K562 (cell line): ENCODE measurements at regions not wholly inside any gene's neighbourhood (a gene's known extent, or its start where the extent isn't known, plus 50 kb on each side); places are given as distances from the start of the nearest gene placed in this dataset.

ENCODE experiments used
- ATAC-seq: fragments of 200-7000 bp; cut with Tn5 transposase; 3 replicates; pipeline ENCODE4 v1.9.1; 2020; ENCODE audit warnings: moderate library complexity
- BruUV-seq: library from RNA; stranded (reverse); fragments of 400-500 nt; replicated peaks from 2 replicates; lab custom pipeline; 2021; lab: Mats Ljungman, UMichigan
- CTCF ChIA-PET: fragments of 300-600 bp; formaldehyde crosslinking; extraction: SDS; loops from one replicate; lab custom pipeline; 2021; ENCODE audit warnings: low intra/inter-chr PET ratio; lab: Yijun Ruan, JAX
- POLR2A ChIA-PET: fragments of 300-600, 350-650 bp; sonication (Branson Sonifier 250); formaldehyde crosslinking; extraction: SDS; loops from one replicate; lab custom pipeline; 2021; ENCODE audit warnings: antibody characterized with exemption, inconsistent platforms; lab: Yijun Ruan, JAX
- DNase-seq, 4 experiments: peaks; one replicate each; pipeline versions ENCODE4 v3.0.0 to v3.0.0-alpha.2; 2011 to 2018; ENCODE audit warnings: low spot score in 3 of 4, mixed read lengths in 3 of 4; ENCODE audit errors: extremely low read depth in 1 of 4
- FAIRE-seq: peaks from 2 replicates; lab custom pipeline; 2011; peaks lifted over from hg19 to GRCh38; lab: Jason Lieb, UNC
- H2AFZ ChIP-seq: 2 replicates; pipeline ENCODE4 v1.6.0; 2011; ENCODE audit warnings: low read depth, low read length, control low read depth, inconsistent platforms
- H3K27ac ChIP-seq: fragments of 200-600 bp; 3 replicates; pipeline ENCODE4 v1.8.0; 2011; ENCODE audit warnings: low read depth, mild to moderate bottlenecking, control low read depth, inconsistent platforms, low read length, moderate library complexity, mixed read lengths; ENCODE audit errors: extremely low read depth
- H3K27me3 ChIP-seq, 2 experiments: fragments of 300-600 bp in 1 of 2; 2 replicates in 1 of 2; 3 replicates in 1 of 2; pipeline versions ENCODE4 v1.6.0 to v1.8.0; 2011; ENCODE audit warnings: inconsistent platforms in 2 of 2, low read length in 2 of 2, mild to moderate bottlenecking in 1 of 2, mixed read lengths in 1 of 2, moderate library complexity in 1 of 2; ENCODE audit not compliant: control insufficient read depth in 2 of 2, insufficient read depth in 2 of 2
- H3K36me3 ChIP-seq: fragments of 300-600 bp; 3 replicates; pipeline ENCODE4 v1.8.0; 2011; ENCODE audit warnings: mild to moderate bottlenecking, low read length, inconsistent platforms; ENCODE audit not compliant: control insufficient read depth, insufficient read depth
- H3K4me1 ChIP-seq, 2 experiments: fragments of 200-600 bp in 1 of 2; replicated peaks in 1 of 2; 2 replicates in 1 of 2; 3 replicates in 1 of 2; pipeline versions ENCODE4 v1.5.1 to v1.8.0; 2011; ENCODE audit warnings: inconsistent platforms in 2 of 2, low read length in 2 of 2, mild to moderate bottlenecking in 1 of 2, mixed read lengths in 1 of 2, moderate library complexity in 1 of 2; ENCODE audit not compliant: control insufficient read depth in 2 of 2, insufficient read depth in 2 of 2
- H3K4me2 ChIP-seq: 2 replicates; pipeline ENCODE4 v1.6.1; 2011; ENCODE audit warnings: low read length, control low read depth, inconsistent platforms, mixed read lengths; ENCODE audit not compliant: insufficient read depth
- H3K4me3 ChIP-seq: fragments of 200-600 bp; sonication (generic), shearing (Covaris generic); 2 replicates; pipeline ENCODE4 v1.5.1; 2016; ENCODE audit warnings: control low read depth, inconsistent platforms
- H3K79me2 ChIP-seq: fragments of 200-600 bp; 3 replicates; pipeline ENCODE4 v1.8.0; 2011; ENCODE audit warnings: low read length, inconsistent platforms; ENCODE audit not compliant: control insufficient read depth, insufficient read depth
- H3K9ac ChIP-seq, 2 experiments: 2 replicates each; pipeline versions ENCODE4 v1.6.0 to v1.6.1; 2011; ENCODE audit warnings: low read depth in 2 of 2, low read length in 2 of 2, control low read depth in 1 of 2, inconsistent platforms in 1 of 2, mild to moderate bottlenecking in 1 of 2, mixed read lengths in 1 of 2; ENCODE audit not compliant: insufficient read depth in 1 of 2
- H3K9me1 ChIP-seq: one replicate; pipeline ENCODE4 v1.6.0; 2011; ENCODE audit warnings: inconsistent platforms, mild to moderate bottlenecking, low read length, moderate library complexity; ENCODE audit not compliant: control insufficient read depth, insufficient read depth
- H3K9me3 ChIP-seq: replicated peaks from 2 replicates; pipeline ENCODE4 v1.5.1; 2011; ENCODE audit warnings: low read depth, low read length, inconsistent platforms; ENCODE audit not compliant: control insufficient read depth, insufficient read depth
- H4K20me1 ChIP-seq: replicated peaks from 2 replicates; pipeline ENCODE4 v1.6.1; 2011; ENCODE audit warnings: low read length, inconsistent platforms, mixed read lengths; ENCODE audit not compliant: control insufficient read depth, insufficient read depth
- CBX1 ChIP-seq: sonication (generic); IDR thresholded peaks from 2 replicates; pipeline ENCODE4 v1.6.1; 2016; ENCODE audit warnings: antibody characterized with exemption, low read depth, mild to moderate bottlenecking
- E2F3 ChIP-seq: fragments of 250-450 bp; sonication (Bioruptor Pico); IDR thresholded peaks from 2 replicates; pipeline ENCODE4 v1.4.0; 2020; ENCODE audit warnings: mild to moderate bottlenecking
- FOS ChIP-seq: IDR thresholded peaks from 3 replicates; pipeline ENCODE4 v1.6.1; 2011; ENCODE audit not compliant: insufficient read length; ENCODE audit errors: extremely low read depth
- IRF1 ChIP-seq: sonication (generic); formaldehyde crosslinking; IDR thresholded peaks from 2 replicates; pipeline ENCODE4 v1.8.0; 2022; ENCODE audit warnings: missing genetic modification reagents, mild to moderate bottlenecking, borderline replicate concordance
- NR0B1 ChIP-seq: fragments of 450-650 bp; IDR thresholded peaks from one replicate; pipeline ENCODE4 v1.6.1; 2018; ENCODE audit warnings: mild to moderate bottlenecking, moderate library complexity; ENCODE audit not compliant: partially characterized antibody
- RBM39 ChIP-seq: fragments of 200-400 bp; formaldehyde crosslinking; optimal IDR thresholded peaks from 2 replicates; pipeline ENCODE3; 2018; ENCODE audit warnings: low read depth, low read length
- SLC30A9 ChIP-seq: fragments of 250-450 bp; sonication (Bioruptor Pico); IDR thresholded peaks from 2 replicates; pipeline ENCODE4 v1.8.0; 2022; ENCODE audit warnings: mild to moderate bottlenecking, moderate library complexity
- SMARCB1 ChIP-seq: IDR thresholded peaks from 2 replicates; pipeline ENCODE4 v1.6.1; 2011; ENCODE audit warnings: improper control_type of control experiment, low read depth; ENCODE audit not compliant: insufficient read length
- SMARCE1 ChIP-seq: fragments of 450-650 bp; IDR thresholded peaks from 2 replicates; pipeline ENCODE4 v1.7.1; 2016; ENCODE audit warnings: mild to moderate bottlenecking
- USF1 ChIP-seq: sonication (generic); formaldehyde crosslinking; IDR thresholded peaks from 2 replicates; pipeline ENCODE4 v1.9.0; 2022; ENCODE audit warnings: mild to moderate bottlenecking, missing genetic modification reagents
- ZNF143 ChIP-seq: sonication (generic); formaldehyde crosslinking; IDR thresholded peaks from 2 replicates; pipeline ENCODE4 v1.9.0; 2022; ENCODE audit warnings: mild to moderate bottlenecking, missing genetic modification reagents
- ZNF316 ChIP-seq: fragments of 450-650 bp; IDR thresholded peaks from 2 replicates; pipeline ENCODE4 v1.6.1; 2016
- ZNF655 ChIP-seq: fragments of 250-450 bp; sonication (Bioruptor Pico); IDR thresholded peaks from 2 replicates; pipeline ENCODE4 v1.5.0; 2021
- ZNF695 ChIP-seq: fragments of 450-650 bp; formaldehyde crosslinking; IDR thresholded peaks from 2 replicates; pipeline ENCODE4 v1.4.0; 2020; ENCODE audit warnings: mild to moderate bottlenecking, moderate library complexity
- WGBS: fragments of 100-300 bp; shearing (Covaris generic); methylation state at CpG from one replicate; pipeline ENCODE4 v1.1.6; 2016; ENCODE audit warnings: low coverage, mixed read lengths; ENCODE audit not compliant: insufficient coverage; ENCODE audit errors: missing lambda C conversion rate; 5-methylcytosine and 5-hydroxymethylcytosine counted together
- in situ Hi-C: fragments of 300-500 bp; cut with MboI; formaldehyde crosslinking; loops from 4 replicates; pipeline ENCODE4 v1.15.0; 2018; ENCODE audit warnings: inconsistent platforms, mixed read lengths
- intact Hi-C: fragments of 100-400 bp; cut with micrococcal nuclease; formaldehyde crosslinking; loops from 2 replicates; pipeline ENCODE4 v1.14.2; 2022

- no peak for TF ChIP-seq ZNF695 (CRISPR knock-in tag)
- no peak for TF ChIP-seq IRF1
- no peak for TF ChIP-seq ZNF655 (CRISPR knock-in tag)
- TF ChIP-seq, all 486 proteins: peak for 0
- Histone ChIP-seq H3K27me3 (no peaks in the 10 kb centered on the region), H3K79me2 (no peaks in the 10 kb centered on the region), H3K9me3 (no peaks in the 10 kb centered on the region), H2AFZ (no peak overlapping the region), H4K20me1 (no peaks in the 10 kb centered on the region), H3K9me1 (no peaks in the 10 kb centered on the region), H3K36me3 (no peaks in the 10 kb centered on the region), H3K4me2 (no peak overlapping the region), H3K4me3 (no peak overlapping the region), H3K4me1 (no peaks in the 10 kb centered on the region), H3K9ac (no peak overlapping the region), H3K27ac (no peak overlapping the region)
- FAIRE-seq (no peak), DNase-seq (no peak), ATAC-seq (no peak)
- in situ Hi-C loops, result no loop called here
- intact Hi-C loops, result no loop called here
- no TSS peak for BruUV-seq
- WGBS, result 0% methylated on average over 1 of the region's 1 CpG
- CTCF ChIA-PET, result no interaction called here
- POLR2A ChIA-PET, result no interaction called here
Measured at GRCh38 chr3:86744051-86744450, 246.9 kb downstream of the VGLL3 start.

- WGBS, result 0% methylated on average over 1 of the region's 1 CpG
- TF ChIP-seq NR0B1 (no peak), SMARCE1 (no peak), ZNF316 (no peak), FOS (no peak), ZNF143 (no peak), USF1 (CRISPR knock-in tag) (no peak), SMARCB1 (no peak), E2F3 (CRISPR knock-in tag) (no peak), RBM39 (no peak), SLC30A9 (no peak), CBX1 (no peak)
- ATAC-seq, result no peak
- ChIA-PET POLR2A (no interaction called here), CTCF (no interaction called here)
- H3K4me2 ChIP-seq, result no peak overlapping the region
- no peak overlapping the region for H2AFZ ChIP-seq
- H4K20me1 ChIP-seq, result no peaks in the 10 kb centered on the region
- in situ Hi-C loops, result no loop called here
- no TSS peak for BruUV-seq
- H3K4me3 ChIP-seq, result no peak overlapping the region
- H3K27ac ChIP-seq, result no peak overlapping the region
- H3K4me1 ChIP-seq, result no peaks in the 10 kb centered on the region
- H3K36me3 ChIP-seq, result no peaks in the 10 kb centered on the region
- FAIRE-seq, result no peak
- no peaks in the 10 kb centered on the region for H3K9me3 ChIP-seq
- DNase-seq, result no peak
- H3K27me3 ChIP-seq, result no peaks in the 10 kb centered on the region
- H3K9ac ChIP-seq, result no peak overlapping the region
- H3K79me2 ChIP-seq, result no peaks in the 10 kb centered on the region
- intact Hi-C loops, result no loop called here
- H3K9me1 ChIP-seq, result no peaks in the 10 kb centered on the region
Measured at GRCh38 chr3:86743233-86743632, 247.7 kb downstream of the VGLL3 start.
